ENCODE measurements at regions not wholly inside any gene's neighbourhood (a gene's known extent, or its start where the extent isn't known, plus 50 kb on each side); places are given as distances from the start of the nearest gene placed in this dataset.

- no peak for DNase-seq
Measured at GRCh38 chr5:93048858-93049257, 532.2 kb downstream of the NR2F1-AS1 start.

DNA sequence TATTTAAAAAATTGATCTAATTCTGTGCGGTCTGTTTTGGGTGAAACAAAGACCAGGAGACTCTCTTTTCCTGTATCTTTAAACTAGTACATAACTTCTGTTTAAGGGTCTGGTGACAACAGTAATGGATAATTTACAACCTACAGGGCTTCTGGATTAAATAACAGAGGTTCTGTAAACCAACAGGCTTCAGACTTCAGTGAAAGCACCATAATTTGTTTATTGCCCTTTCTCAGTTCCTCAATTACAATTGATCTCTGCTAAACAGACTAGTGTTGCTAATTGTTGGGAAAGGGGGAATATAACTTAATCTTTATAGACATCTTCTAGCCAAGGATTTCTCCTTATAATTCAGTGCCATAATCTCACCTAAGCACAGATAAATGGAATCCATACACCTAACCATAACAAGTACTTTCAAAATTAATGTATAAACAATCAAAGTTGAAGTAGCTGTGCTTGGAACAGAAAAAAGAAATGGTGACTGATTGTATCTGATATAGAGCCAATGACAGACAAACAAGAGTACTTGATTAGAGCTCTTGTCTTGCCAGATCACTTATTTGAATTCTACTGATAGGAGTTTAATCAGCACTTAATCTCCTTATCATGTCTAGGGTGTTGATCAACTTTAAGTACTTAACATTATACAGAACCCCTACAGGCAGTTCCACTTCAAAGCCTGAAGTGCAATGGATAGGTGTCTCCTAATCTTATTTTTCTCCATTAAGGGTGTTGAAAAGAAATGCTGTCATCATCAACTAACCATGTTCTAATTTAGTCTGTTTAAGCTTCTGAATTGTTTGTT lies 536.0 kb downstream of the NR2F1-AS1 start:
- DNase-seq, result no peak

DNA sequence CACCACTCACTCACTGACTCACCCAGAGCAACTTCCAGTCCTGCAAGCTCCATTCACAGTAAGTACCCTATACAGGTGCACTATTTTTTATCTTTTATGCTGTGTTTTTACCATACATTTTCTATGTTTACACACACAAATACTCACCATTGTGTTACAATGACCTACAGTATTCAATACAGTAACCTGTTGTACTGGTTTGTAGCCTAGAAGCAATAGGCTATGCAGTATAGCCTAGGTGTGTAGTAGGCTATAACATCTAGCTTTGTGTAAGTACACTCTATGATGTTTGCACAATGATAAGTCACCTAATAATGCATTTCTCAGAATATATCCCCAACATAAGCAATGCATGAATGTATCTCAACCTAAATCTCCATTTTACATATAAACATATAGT lies 541.1 kb downstream of the NR2F1-AS1 start:
- no peak for DNase-seq

GRCh38 chr5:93034621-93035590 lies 546.1 kb downstream of the NR2F1-AS1 start:
- no peak for DNase-seq

GRCh38 chr5:93022796-93023447 lies 558.1 kb downstream of the NR2F1-AS1 start:
- no peak for DNase-seq

DNA sequence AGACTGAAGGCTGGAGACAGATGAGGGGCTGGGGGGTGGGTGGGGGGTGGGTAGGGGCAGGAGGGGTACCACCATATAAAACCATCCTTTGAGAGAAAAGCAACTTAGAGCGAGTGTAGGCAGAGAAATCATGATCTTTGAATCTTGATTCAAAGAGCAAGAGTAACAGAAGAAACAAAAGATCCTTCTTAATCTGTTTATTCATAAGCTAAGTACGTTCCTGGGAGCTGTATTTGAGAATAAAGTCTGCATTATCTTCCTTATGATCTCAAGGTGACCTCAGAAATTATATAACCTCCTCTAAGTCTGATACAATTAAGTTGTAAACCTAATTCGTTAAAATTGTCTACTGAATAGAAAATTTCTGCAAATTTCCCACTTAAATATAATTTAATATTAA lies 558.8 kb downstream of the NR2F1-AS1 start:
- DNase-seq, result no peak

GRCh38 chr5:93019896-93020295 lies 561.1 kb downstream of the NR2F1-AS1 start:
- DNase-seq, result no peak

GRCh38 chr5:93018461-93018860 lies 562.6 kb downstream of the NR2F1-AS1 start:
- DNase-seq, result no peak

- no peak for DNase-seq
Measured at GRCh38 chr5:93017849-93018248, 563.2 kb downstream of the NR2F1-AS1 start.

DNA sequence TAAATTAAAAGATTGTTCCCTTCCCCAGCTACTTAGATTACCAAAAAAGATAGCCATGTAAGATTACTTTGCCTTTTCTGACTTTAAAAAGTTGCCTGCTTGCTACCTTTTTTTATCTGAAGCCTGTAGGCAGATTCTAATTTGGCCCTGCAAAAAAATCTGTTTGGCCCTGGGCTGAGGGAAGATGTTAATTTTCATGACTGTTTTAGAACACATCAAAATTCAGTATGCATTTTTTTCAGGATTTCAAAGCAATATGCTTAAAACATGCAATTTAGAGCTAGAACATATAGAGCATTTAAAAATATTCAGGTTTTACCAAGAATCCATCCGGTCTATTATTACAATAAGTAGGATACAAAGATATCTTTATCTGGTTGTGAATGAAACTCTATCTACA lies 563.6 kb downstream of the NR2F1-AS1 start:
- DNase-seq, result no peak

GRCh38 chr5:93010616-93011015 lies 570.4 kb downstream of the NR2F1-AS1 start:
- DNase-seq, result no peak

- no peak for DNase-seq
Measured at GRCh38 chr5:93010037-93010436, 571.0 kb downstream of the NR2F1-AS1 start.

DNA sequence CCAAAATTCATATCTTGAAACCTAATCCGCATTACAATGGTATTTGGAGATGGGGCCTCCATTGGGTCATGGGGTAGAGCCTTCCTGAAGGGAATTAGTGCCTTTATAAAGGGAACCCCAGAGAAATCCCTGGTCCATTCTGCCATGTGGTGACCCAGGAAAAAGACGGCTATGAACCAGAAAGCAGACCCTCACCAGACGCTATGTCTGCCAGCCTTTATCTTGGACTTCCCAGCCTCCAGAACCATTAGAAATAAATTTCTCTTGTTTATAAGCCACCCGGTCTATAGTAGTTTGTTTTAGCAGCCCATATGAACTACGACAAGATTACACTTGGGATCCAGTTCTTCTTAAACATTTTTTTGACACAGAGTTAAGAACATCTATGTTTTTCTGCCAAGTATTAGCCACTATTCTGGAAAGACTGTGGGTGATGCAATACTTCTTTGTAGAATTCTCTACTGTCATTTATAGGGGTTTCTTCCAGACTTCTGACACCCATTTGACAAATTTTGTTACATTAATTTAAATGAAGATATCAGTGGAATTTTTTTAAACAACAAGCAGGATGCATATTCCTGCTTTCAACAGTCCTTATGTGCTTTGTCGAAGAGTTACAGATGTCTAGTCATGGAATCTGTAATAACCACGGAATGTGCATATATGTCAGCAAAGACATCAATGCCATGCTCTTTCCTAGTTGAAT lies 572.4 kb downstream of the NR2F1-AS1 start:
- DNase-seq, result no peak

DNA sequence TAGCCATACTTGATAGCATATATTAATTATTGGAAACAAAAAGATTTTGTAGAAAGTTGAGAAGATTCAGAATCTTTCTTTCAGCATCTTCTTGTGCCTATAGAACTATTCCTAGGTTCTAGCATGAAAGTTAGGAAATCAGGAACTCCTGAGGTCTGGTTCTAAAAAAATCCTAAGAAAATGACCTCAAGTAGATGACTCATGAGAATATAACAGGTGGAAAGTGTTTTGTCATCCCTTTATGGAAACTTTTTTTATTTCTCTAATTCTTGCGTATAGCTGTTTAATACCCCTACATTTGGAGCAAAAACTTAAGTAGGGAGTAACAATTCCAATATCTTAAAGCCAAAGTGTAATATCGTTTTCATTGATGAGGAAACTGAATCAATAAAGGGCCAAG lies 574.1 kb downstream of the NR2F1-AS1 start:
- DNase-seq, result no peak

- no peak for DNase-seq
Measured at GRCh38 chr5:92998456-92998855, 582.6 kb downstream of the NR2F1-AS1 start.

- DNase-seq, result no peak
Measured at GRCh38 chr5:92994392-92994791, 586.6 kb downstream of the NR2F1-AS1 start.

DNA sequence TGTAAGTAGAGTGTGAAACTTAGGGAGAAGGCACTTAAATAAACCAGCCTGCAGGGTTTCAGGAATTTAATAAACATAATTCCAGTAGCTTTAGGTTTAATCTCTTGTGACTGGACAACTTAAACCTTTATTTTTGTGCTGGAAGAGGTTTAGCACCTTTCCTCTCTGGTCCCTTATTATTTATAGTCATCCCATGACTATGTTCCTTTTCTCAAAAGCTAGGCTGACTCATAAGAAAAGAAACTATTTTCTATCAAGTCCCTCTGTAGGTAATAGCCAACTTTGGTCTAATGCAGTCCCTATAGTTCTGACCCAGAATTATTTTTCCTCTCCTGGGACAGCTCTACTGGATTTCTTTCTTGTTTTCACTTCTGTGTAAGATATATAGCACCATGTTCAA lies 588.9 kb downstream of the NR2F1-AS1 start:
- no peak for DNase-seq

- DNase-seq, result no peak
Measured at GRCh38 chr5:92991581-92992067, 589.4 kb downstream of the NR2F1-AS1 start.

DNA sequence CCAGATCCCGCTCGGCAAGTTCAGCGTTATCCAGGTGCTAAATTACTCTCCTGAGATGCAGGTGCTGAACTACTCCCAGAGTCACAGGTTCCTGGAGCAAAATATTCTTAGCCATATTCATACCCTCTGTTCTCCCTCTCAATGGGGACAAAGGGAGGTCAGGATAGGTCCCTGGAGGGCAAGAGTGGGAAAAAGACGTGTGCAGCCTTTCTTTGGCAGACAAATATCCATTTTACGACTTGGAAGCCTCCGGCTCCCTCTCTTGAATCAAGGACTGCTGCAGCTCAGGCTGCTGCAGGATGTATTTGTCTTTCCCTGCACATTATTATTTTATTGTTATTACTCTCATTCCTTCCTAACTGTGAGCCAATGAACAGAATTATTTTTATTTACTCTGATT lies 590.2 kb downstream of the NR2F1-AS1 start:
- no peak for DNase-seq

DNA sequence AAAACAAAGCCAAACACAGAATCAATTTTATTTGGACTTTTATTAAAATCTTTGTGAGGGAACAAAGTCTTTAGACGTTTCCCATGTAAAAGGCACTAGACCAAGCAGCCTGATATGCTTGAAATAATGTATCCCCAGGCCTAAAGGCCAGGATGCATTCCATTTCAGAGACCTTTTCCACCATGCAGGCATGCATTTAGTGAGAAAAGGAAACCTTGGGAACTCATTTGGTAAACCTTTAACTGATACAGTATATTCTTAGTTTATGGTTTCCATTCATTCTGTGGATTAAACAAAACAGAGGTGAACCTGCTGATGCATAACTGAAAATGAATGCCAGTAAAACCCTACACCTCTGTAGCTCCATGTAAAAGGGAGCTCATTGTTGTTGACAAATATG lies 600.0 kb downstream of the NR2F1-AS1 start:
- DNase-seq, result no peak

- DNase-seq, result no peak
Measured at GRCh38 chr5:92980491-92980890, 600.5 kb downstream of the NR2F1-AS1 start.

DNA sequence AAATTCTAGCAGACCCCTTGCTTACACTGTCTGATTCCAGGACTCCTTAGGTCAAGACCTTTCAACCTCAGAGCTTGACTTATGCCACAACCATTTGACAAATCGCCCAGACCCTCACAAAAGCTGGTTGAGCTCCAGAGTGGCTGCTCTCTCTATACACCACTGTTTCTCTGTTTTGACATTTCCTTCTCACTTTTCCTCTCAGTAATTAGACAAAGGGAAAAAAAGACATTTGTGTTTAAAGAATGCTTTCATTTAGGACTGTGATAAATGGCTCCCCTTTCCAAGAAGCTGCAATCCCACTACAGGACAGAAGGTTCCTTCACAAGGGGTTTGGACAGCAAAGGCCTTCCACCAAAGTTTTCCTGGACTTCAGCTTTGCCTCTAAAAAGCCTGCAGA lies 601.3 kb downstream of the NR2F1-AS1 start:
- DNase-seq, result no peak
